Activated T-cell treated with anti-CD3 and anti-CD28 coated beads, Interleukin-2, amount 50 U/mL, for 72 hours (primary cell): ENCODE measurements at regions not wholly inside any gene's neighbourhood (a gene's known extent, or its start where the extent isn't known, plus 50 kb on each side); places are given as distances from the start of the nearest gene placed in this dataset.

Experiments used
- ATAC-seq, 2 donors: fragments of 150-1000 bp; cut with Tn5 transposase; replicated peaks in 1 of 2; 2 replicates each; pipeline ENCODE4 v1.10.0; 2021; ENCODE audit warnings: moderate library complexity in 2 of 2, mild to moderate bottlenecking in 1 of 2
- DNase-seq, 2 donors: peaks; one replicate each; pipeline ENCODE4 v3.0.0; 2021 to 2022; ENCODE audit warnings: mixed read lengths in 1 of 2
- H3K27ac Mint-ChIP-seq: one replicate; pipeline ENCODE4 v1.8.0; 2022; ENCODE audit warnings: mild to moderate bottlenecking, moderate library complexity, mixed read lengths
- H3K27me3 Mint-ChIP-seq: one replicate; pipeline ENCODE4 v1.8.0; 2022; ENCODE audit warnings: low read depth, mixed read lengths
- H3K36me3 Mint-ChIP-seq, 2 donors: one replicate each; pipeline ENCODE4 v1.8.0; 2022; ENCODE audit warnings: mixed read lengths in 2 of 2, mild to moderate bottlenecking in 1 of 2; ENCODE audit not compliant: insufficient read depth in 2 of 2
- H3K4me1 Mint-ChIP-seq: one replicate; pipeline ENCODE4 v1.8.0; 2022; ENCODE audit warnings: low read depth, mixed read lengths
- H3K4me3 Mint-ChIP-seq, 2 donors: one replicate each; pipeline ENCODE4 v1.8.0; 2022; ENCODE audit warnings: mild to moderate bottlenecking in 2 of 2, mixed read lengths in 2 of 2, moderate library complexity in 2 of 2
- H3K9me3 Mint-ChIP-seq, 2 donors: one replicate each; pipeline ENCODE4 v1.8.0; 2022; ENCODE audit warnings: mixed read lengths in 2 of 2

- Mint-ChIP-seq H3K4me1 (no peaks in the 10 kb centered on the region), H3K4me3 (no peak overlapping the region), H3K27me3 (no peaks in the 10 kb centered on the region), H3K9me3 (peaks cover 1 to 5% of the 10 kb centered on the region in 2 donors), H3K36me3 (no peaks in the 10 kb centered on the region), H3K27ac (no peak overlapping the region)
- DNase-seq (no peak), ATAC-seq (no peak)
Measured at GRCh38 chr10:52967806-52968795, 195.5 kb upstream of the MBL2 start.

GRCh38 chr10:52966904-52967303 is 194.3 kb upstream of the MBL2 start:
- no peak for DNase-seq
- no peak for ATAC-seq
- Mint-ChIP-seq H3K36me3 (no peaks in the 10 kb centered on the region), H3K4me1 (no peaks in the 10 kb centered on the region), H3K27me3 (no peaks in the 10 kb centered on the region), H3K4me3 (no peak overlapping the region), H3K9me3 (peaks cover 1 to 2% of the 10 kb centered on the region in 2 donors), H3K27ac (no peak overlapping the region)

GRCh38 chr10:52965938-52966401 is 193.4 kb upstream of the MBL2 start:
- Mint-ChIP-seq H3K27ac (no peak overlapping the region), H3K9me3 (peaks cover 1 to 2% of the 10 kb centered on the region in 2 donors), H3K27me3 (no peaks in the 10 kb centered on the region), H3K4me3 (no peak overlapping the region), H3K36me3 (no peaks in the 10 kb centered on the region), H3K4me1 (no peaks in the 10 kb centered on the region)
- ATAC-seq (no peak), DNase-seq (no peak)

- no peaks in the 10 kb centered on the region for H3K4me1 Mint-ChIP-seq
- no peaks in the 10 kb centered on the region for H3K27me3 Mint-ChIP-seq
- no peak overlapping the region for H3K27ac Mint-ChIP-seq
- DNase-seq (no peak), ATAC-seq (no peak)
- no peaks in the 10 kb centered on the region for H3K36me3 Mint-ChIP-seq
- peaks cover 1 to 2% of the 10 kb centered on the region in 2 donors for H3K9me3 Mint-ChIP-seq
- no peak overlapping the region for H3K4me3 Mint-ChIP-seq
Measured at GRCh38 chr10:52965509-52965908, 192.9 kb upstream of the MBL2 start.

- H3K27ac Mint-ChIP-seq, result no peak overlapping the region
- no peak overlapping the region for H3K4me3 Mint-ChIP-seq
- H3K9me3 Mint-ChIP-seq, result no peaks in the 10 kb centered on the region
- H3K4me1 Mint-ChIP-seq, result no peaks in the 10 kb centered on the region
- no peaks in the 10 kb centered on the region for H3K27me3 Mint-ChIP-seq
- peaks cover 0 to 1% of the 10 kb centered on the region in 2 donors for H3K36me3 Mint-ChIP-seq
- no peak for ATAC-seq
- DNase-seq, result no peak
Measured at GRCh38 chr10:52961323-52961722, 188.7 kb upstream of the MBL2 start.

GRCh38 chr10:52959810-52960209 is 187.2 kb upstream of the MBL2 start:
- no peak for ATAC-seq
- DNase-seq, result no peak
- H3K4me1 Mint-ChIP-seq, result no peaks in the 10 kb centered on the region
- peaks cover 0 to 1% of the 10 kb centered on the region in 2 donors for H3K36me3 Mint-ChIP-seq
- H3K4me3 Mint-ChIP-seq, result no peak overlapping the region
- no peaks in the 10 kb centered on the region for H3K27me3 Mint-ChIP-seq
- no peaks in the 10 kb centered on the region for H3K9me3 Mint-ChIP-seq
- no peak overlapping the region for H3K27ac Mint-ChIP-seq

GRCh38 chr10:52956861-52957260 is 184.3 kb upstream of the MBL2 start:
- DNase-seq (no peak), ATAC-seq (no peak)
- peaks cover 0 to 1% of the 10 kb centered on the region in 2 donors for H3K36me3 Mint-ChIP-seq
- H3K4me1 Mint-ChIP-seq, result no peaks in the 10 kb centered on the region
- peaks cover 0 to 3% of the 10 kb centered on the region in 2 donors for H3K9me3 Mint-ChIP-seq
- no peak overlapping the region for H3K4me3 Mint-ChIP-seq
- no peak overlapping the region for H3K27ac Mint-ChIP-seq
- no peaks in the 10 kb centered on the region for H3K27me3 Mint-ChIP-seq

- Mint-ChIP-seq H3K4me3 (no peak overlapping the region), H3K9me3 (peaks cover 0 to 5% of the 10 kb centered on the region in 2 donors), H3K27ac (no peak overlapping the region), H3K27me3 (no peaks in the 10 kb centered on the region), H3K36me3 (peaks cover 0 to 1% of the 10 kb centered on the region in 2 donors), H3K4me1 (no peaks in the 10 kb centered on the region)
- ATAC-seq, result no peak
- no peak for DNase-seq
Measured at GRCh38 chr10:52956461-52956860, 183.9 kb upstream of the MBL2 start.

- no peaks in the 10 kb centered on the region for H3K4me1 Mint-ChIP-seq
- no peak for DNase-seq
- H3K9me3 Mint-ChIP-seq, result peaks cover 0 to 5% of the 10 kb centered on the region in 2 donors
- peaks cover 0 to 1% of the 10 kb centered on the region in 2 donors for H3K36me3 Mint-ChIP-seq
- H3K27ac Mint-ChIP-seq, result no peak overlapping the region
- H3K4me3 Mint-ChIP-seq, result no peak overlapping the region
- no peak for ATAC-seq
- H3K27me3 Mint-ChIP-seq, result no peaks in the 10 kb centered on the region
Measured at GRCh38 chr10:52955337-52955736, 182.8 kb upstream of the MBL2 start.

GRCh38 chr10:52954407-52954806 is 181.8 kb upstream of the MBL2 start:
- Mint-ChIP-seq H3K4me1 (no peaks in the 10 kb centered on the region), H3K27ac (no peak overlapping the region), H3K4me3 (no peak overlapping the region), H3K9me3 (peaks cover 0 to 5% of the 10 kb centered on the region in 2 donors), H3K36me3 (peaks cover 0 to 1% of the 10 kb centered on the region in 2 donors), H3K27me3 (no peaks in the 10 kb centered on the region)
- ATAC-seq (no peak), DNase-seq (no peak)

GRCh38 chr10:52952391-52953055 is 179.9 kb upstream of the MBL2 start:
- no peak for ATAC-seq
- no peaks in the 10 kb centered on the region for H3K36me3 Mint-ChIP-seq

GRCh38 chr10:52951824-52952223 is 179.2 kb upstream of the MBL2 start:
- no peaks in the 10 kb centered on the region for H3K27me3 Mint-ChIP-seq
- H3K9me3 Mint-ChIP-seq, result peaks cover 0 to 11% of the 10 kb centered on the region in 2 donors
- H3K4me1 Mint-ChIP-seq, result no peaks in the 10 kb centered on the region
- no peak overlapping the region for H3K4me3 Mint-ChIP-seq
- H3K27ac Mint-ChIP-seq, result no peak overlapping the region
- no peak for ATAC-seq
- DNase-seq, result no peak
- no peaks in the 10 kb centered on the region for H3K36me3 Mint-ChIP-seq

More at GRCh38 chr10:52952391-52953055, 179.9 kb upstream of the MBL2 start:
- Mint-ChIP-seq H3K4me1 (no peaks in the 10 kb centered on the region), H3K27me3 (no peaks in the 10 kb centered on the region), H3K9me3 (peaks cover 0 to 8% of the 10 kb centered on the region in 2 donors), H3K4me3 (no peak overlapping the region), H3K27ac (no peak overlapping the region)
- DNase-seq, result no peak

GRCh38 chr10:52950578-52950977 is 178.0 kb upstream of the MBL2 start:
- peaks cover 1 to 13% of the 10 kb centered on the region in 2 donors for H3K9me3 Mint-ChIP-seq
- H3K36me3 Mint-ChIP-seq, result no peaks in the 10 kb centered on the region
- H3K27me3 Mint-ChIP-seq, result no peaks in the 10 kb centered on the region
- no peaks in the 10 kb centered on the region for H3K4me1 Mint-ChIP-seq
- no peak overlapping the region for H3K4me3 Mint-ChIP-seq
- DNase-seq, result no peak
- no peak overlapping the region for H3K27ac Mint-ChIP-seq
- no peak for ATAC-seq
